Keratinocyte (primary cell): ENCODE measurements at regions not wholly inside any gene's neighbourhood (a gene's known extent, or its start where the extent isn't known, plus 50 kb on each side); places are given as distances from the start of the nearest gene placed in this dataset.
A peak's percentile ranks its signal among the peaks of the same experiment; 100 is the strongest.

Experiments
- DNase-seq: peaks from one replicate; pipeline ENCODE4 v3.0.0-alpha.2; 2011; ENCODE audit warnings: low read depth, missing footprints, low spot score
- FAIRE-seq: peaks from 2 replicates; lab custom pipeline; 2011; peaks lifted over from hg19 to GRCh38; lab: Jason Lieb, UNC
- H2AFZ ChIP-seq: 2 replicates; pipeline ENCODE4 v1.6.0; 2012; ENCODE audit warnings: low read length, control low read depth, inconsistent platforms; ENCODE audit not compliant: control insufficient read depth
- H3K27ac ChIP-seq: 2 replicates; pipeline ENCODE4 v1.5.1; 2011; ENCODE audit warnings: low read length; ENCODE audit not compliant: control insufficient read depth, insufficient read depth
- H3K27me3 ChIP-seq: 3 replicates; pipeline ENCODE4 v1.6.0; 2011; ENCODE audit warnings: low read length; ENCODE audit not compliant: control insufficient read depth, insufficient read depth; ENCODE audit errors: extremely low read depth
- H3K36me3 ChIP-seq, 2 experiments: 2 replicates in 1 of 2; 3 replicates in 1 of 2; pipeline ENCODE4 v1.5.1; 2011; ENCODE audit warnings: low read length in 2 of 2, mild to moderate bottlenecking in 1 of 2; ENCODE audit not compliant: control insufficient read depth in 2 of 2, insufficient read depth in 2 of 2; ENCODE audit errors: extremely low read depth in 1 of 2
- H3K4me1 ChIP-seq: 3 replicates; pipeline ENCODE4 v1.5.1; 2011; ENCODE audit warnings: low read length; ENCODE audit not compliant: control insufficient read depth, insufficient read depth; ENCODE audit errors: extremely low read depth
- H3K4me2 ChIP-seq: 3 replicates; pipeline ENCODE4 v1.6.0; 2011; ENCODE audit warnings: low read depth, low read length; ENCODE audit not compliant: control insufficient read depth, insufficient read depth; ENCODE audit errors: extremely low read depth
- H3K4me3 ChIP-seq, 3 experiments: fragments of 200-600 bp in 1 of 3; sonication (generic) in 1 of 3; 2 replicates in 2 of 3; 3 replicates in 1 of 3; pipeline ENCODE4 v1.5.1; 2011 to 2016; ENCODE audit warnings: low read length in 3 of 3, mild to moderate bottlenecking in 3 of 3, control low read depth in 2 of 3, inconsistent platforms in 1 of 3, low read depth in 1 of 3, mixed read lengths in 1 of 3, mixed run types in 1 of 3, moderate library complexity in 1 of 3; ENCODE audit not compliant: control insufficient read depth in 2 of 3, insufficient read depth in 2 of 3; ENCODE audit errors: extremely low read depth in 1 of 3
- H3K79me2 ChIP-seq: 2 replicates; pipeline ENCODE4 v1.6.0; 2012; ENCODE audit warnings: low read length; ENCODE audit not compliant: control insufficient read depth, insufficient read depth
- H3K9ac ChIP-seq: 3 replicates; pipeline ENCODE4 v1.6.0; 2011; ENCODE audit warnings: low read length; ENCODE audit not compliant: control insufficient read depth, insufficient read depth; ENCODE audit errors: extremely low read depth
- H3K9me1 ChIP-seq: 3 replicates; pipeline ENCODE4 v1.6.0; 2011; ENCODE audit warnings: low read length; ENCODE audit not compliant: control insufficient read depth, insufficient read depth; ENCODE audit errors: extremely low read depth
- H3K9me3 ChIP-seq: 2 replicates; pipeline ENCODE4 v1.5.1; 2012; ENCODE audit warnings: low read depth, low read length; ENCODE audit not compliant: control insufficient read depth
- H4K20me1 ChIP-seq: 3 replicates; pipeline ENCODE4 v1.6.0; 2011; ENCODE audit warnings: low read length; ENCODE audit not compliant: control insufficient read depth, insufficient read depth; ENCODE audit errors: extremely low read depth
- CTCF ChIP-seq, 3 experiments: IDR thresholded peaks in 1 of 3; conservative IDR thresholded peaks in 1 of 3; optimal IDR thresholded peaks in 1 of 3; 2 replicates in 2 of 3; 3 replicates in 1 of 3; pipeline versions ENCODE3 to v1.5.1; 2011; ENCODE audit warnings: low read length in 3 of 3, mild to moderate bottlenecking in 3 of 3, moderate library complexity in 2 of 3, control low read depth in 1 of 3, inconsistent platforms in 1 of 3; ENCODE audit not compliant: insufficient read depth in 2 of 3; ENCODE audit errors: extremely low read depth in 1 of 3
- EZH2 ChIP-seq: IDR thresholded peaks from one replicate; pipeline ENCODE4 v1.6.1; 2012; ENCODE audit warnings: inconsistent platforms, mild to moderate bottlenecking, low read length, moderate library complexity
- dilution Hi-C: fragments of 300-500 bp; cut with MboI; formaldehyde crosslinking; loops from one replicate; pipeline ENCODE4 v1.7.0; 2020; ENCODE audit warnings: low sequenced_read_pairs; ENCODE audit not compliant: extremely low pct_ligation_motif_present

- Histone ChIP-seq H3K4me3 (no peak overlapping the region), H3K36me3 (no peaks in the 10 kb centered on the region), H3K9ac (no peak overlapping the region), H3K27ac (no peak overlapping the region), H3K4me2 (no peak overlapping the region), H3K27me3 (no peaks in the 10 kb centered on the region), H3K79me2 (no peaks in the 10 kb centered on the region), H2AFZ (no peak overlapping the region), H3K9me1 (no peaks in the 10 kb centered on the region), H3K4me1 (no peaks in the 10 kb centered on the region), H4K20me1 (no peaks in the 10 kb centered on the region), H3K9me3 (no peaks in the 10 kb centered on the region)
- DNase-seq, result no peak
- dilution Hi-C loops, result no loop called here
- no peak for FAIRE-seq
- TF ChIP-seq EZH2 (no peak), CTCF (optimal IDR thresholded peaks at IDR 0.05 in 1 of 3, IDR thresholded peaks at IDR 0.05 in 1 of 3, conservative IDR thresholded peaks at IDR 0.05 in 1 of 3; ENCODE audit: extremely low read depth in 1 of 3, insufficient read depth in 2 of 3, low read length in 3 of 3) (no peak)
Measured at GRCh38 chr1:58072450-58072849, 474.1 kb downstream of the OMA1 start.

- no peak for FAIRE-seq
- H4K20me1 ChIP-seq, result no peaks in the 10 kb centered on the region
- H3K9ac ChIP-seq, result no peak overlapping the region
- H3K4me2 ChIP-seq, result no peak overlapping the region
- no peaks in the 10 kb centered on the region for H3K9me1 ChIP-seq
- H3K36me3 ChIP-seq, result no peaks in the 10 kb centered on the region
- H3K27me3 ChIP-seq, result no peaks in the 10 kb centered on the region
- TF ChIP-seq CTCF (optimal IDR thresholded peaks at IDR 0.05 in 1 of 3, IDR thresholded peaks at IDR 0.05 in 1 of 3, conservative IDR thresholded peaks at IDR 0.05 in 1 of 3; ENCODE audit: extremely low read depth in 1 of 3, insufficient read depth in 2 of 3, low read length in 3 of 3) (no peak), EZH2 (no peak)
- peak; percentile 30 for DNase-seq
- no peaks in the 10 kb centered on the region for H3K79me2 ChIP-seq
- H2AFZ ChIP-seq, result no peak overlapping the region
- no peaks in the 10 kb centered on the region for H3K9me3 ChIP-seq
- dilution Hi-C loops, result no loop called here
- H3K4me3 ChIP-seq, result no peak overlapping the region
- H3K4me1 ChIP-seq, result peaks cover 13% of the 10 kb centered on the region
- no peak overlapping the region for H3K27ac ChIP-seq
Measured at GRCh38 chr1:58067082-58067481, 479.4 kb downstream of the OMA1 start.
